ENCODE measurements at regions not wholly inside any gene's neighbourhood (a gene's known extent, or its start where the extent isn't known, plus 50 kb on each side); places are given as distances from the start of the nearest gene placed in this dataset.

- DNase-seq (ENCODE audit: low read depth, low spot score), result no peak
These were observed 1276.7 kb upstream of the PIK3C3 start for GRCh38 chr18:40678318-40678717.

- DNase-seq (ENCODE audit: low read depth, low spot score), result no peak
These were observed 1278.4 kb upstream of the PIK3C3 start for GRCh38 chr18:40676668-40677067.

GRCh38 chr18:40673150-40673549 is 1281.9 kb upstream of the PIK3C3 start:
- DNase-seq (ENCODE audit: low read depth, low spot score), result no peak

- no peak for DNase-seq (ENCODE audit: low read depth, low spot score)
These were observed 1282.4 kb upstream of the PIK3C3 start for GRCh38 chr18:40672590-40672989.

GRCh38 chr18:40670668-40671375 is 1284.2 kb upstream of the PIK3C3 start:
- DNase-seq (ENCODE audit: low read depth, low spot score), result no peak

GRCh38 chr18:40662898-40663437 is 1292.1 kb upstream of the PIK3C3 start:
- DNase-seq (ENCODE audit: low read depth, low spot score), result no peak

GRCh38 chr18:40653682-40654081 is 1301.4 kb upstream of the PIK3C3 start:
- DNase-seq (ENCODE audit: low read depth, low spot score), result no peak

GRCh38 chr18:40652321-40652720 is 1302.7 kb upstream of the PIK3C3 start:
- DNase-seq (ENCODE audit: low read depth, low spot score), result no peak

GRCh38 chr18:40651163-40651562 is 1303.9 kb upstream of the PIK3C3 start:
- no peak for DNase-seq (ENCODE audit: low read depth, low spot score)

- DNase-seq (ENCODE audit: low read depth, low spot score), result no peak
These were observed 1312.3 kb upstream of the PIK3C3 start for GRCh38 chr18:40642692-40643229.

- DNase-seq (ENCODE audit: low read depth, low spot score), result no peak
These were observed 1323.7 kb upstream of the PIK3C3 start for GRCh38 chr18:40631319-40631718.

- no peak for DNase-seq (ENCODE audit: low read depth, low spot score)
These were observed 1324.5 kb upstream of the PIK3C3 start for GRCh38 chr18:40630496-40630895.

GRCh38 chr18:40624959-40625358 is 1330.1 kb upstream of the PIK3C3 start:
- DNase-seq (ENCODE audit: low read depth, low spot score), result no peak

GRCh38 chr18:40613721-40614120 is 1341.3 kb upstream of the PIK3C3 start:
- DNase-seq (ENCODE audit: low read depth, low spot score), result no peak

- DNase-seq (ENCODE audit: low read depth, low spot score), result no peak
These were observed 1342.7 kb upstream of the PIK3C3 start for GRCh38 chr18:40612356-40612755.

GRCh38 chr18:40608226-40608625 is 1346.8 kb upstream of the PIK3C3 start:
- DNase-seq (ENCODE audit: low read depth, low spot score), result no peak

- no peak for DNase-seq (ENCODE audit: low read depth, low spot score)
These were observed 1347.4 kb upstream of the PIK3C3 start for GRCh38 chr18:40607542-40608148.

GRCh38 chr18:40606996-40607395 is 1348.0 kb upstream of the PIK3C3 start:
- DNase-seq (ENCODE audit: low read depth, low spot score), result no peak

- DNase-seq (ENCODE audit: low read depth, low spot score), result no peak
These were observed 1371.4 kb upstream of the PIK3C3 start for GRCh38 chr18:40583671-40584070.

- no peak for DNase-seq (ENCODE audit: low read depth, low spot score)
These were observed 1372.9 kb upstream of the PIK3C3 start for GRCh38 chr18:40582105-40582504.

GRCh38 chr18:40577981-40578365 is 1377.1 kb upstream of the PIK3C3 start:
- no peak for DNase-seq (ENCODE audit: low read depth, low spot score)

GRCh38 chr18:40577239-40577980 is 1377.6 kb upstream of the PIK3C3 start:
- DNase-seq (ENCODE audit: low read depth, low spot score), result no peak
